ENCODE measurements at regions not wholly inside any gene's neighbourhood (a gene's known extent, or its start where the extent isn't known, plus 50 kb on each side); places are given as distances from the start of the nearest gene placed in this dataset.

DNA sequence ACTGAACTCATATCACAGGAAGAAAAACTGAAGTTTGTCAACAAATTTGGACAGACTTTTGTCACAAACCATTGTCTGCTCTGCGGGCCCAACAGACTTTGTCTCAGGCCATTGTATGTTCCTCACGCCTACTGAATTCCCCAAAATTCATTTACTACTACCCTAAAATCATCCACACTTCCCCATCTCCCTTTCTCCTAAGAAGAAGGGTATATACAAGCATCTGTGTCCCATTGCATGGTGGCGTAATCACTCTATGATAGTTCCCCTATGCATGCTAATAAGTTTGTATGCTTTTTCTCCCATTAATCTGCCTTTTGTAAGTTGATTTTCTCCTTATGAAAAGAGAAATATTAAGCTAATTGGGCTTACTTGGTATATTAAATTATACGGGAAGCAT lies 54.9 kb upstream of the ATF3 start:
- Histone ChIP-seq H3K36me3 (no peaks in the 10 kb centered on the region), H3K27me3 (no peaks in the 10 kb centered on the region), H3K4me1 (ENCODE audit: low read depth) (no peaks in the 10 kb centered on the region), H3K4me3 (no peak overlapping the region), H3K9me3 (ENCODE audit: low read depth) (no peaks in the 10 kb centered on the region), H3K27ac (no peak overlapping the region)
- TF ChIP-seq, protein P1, sequence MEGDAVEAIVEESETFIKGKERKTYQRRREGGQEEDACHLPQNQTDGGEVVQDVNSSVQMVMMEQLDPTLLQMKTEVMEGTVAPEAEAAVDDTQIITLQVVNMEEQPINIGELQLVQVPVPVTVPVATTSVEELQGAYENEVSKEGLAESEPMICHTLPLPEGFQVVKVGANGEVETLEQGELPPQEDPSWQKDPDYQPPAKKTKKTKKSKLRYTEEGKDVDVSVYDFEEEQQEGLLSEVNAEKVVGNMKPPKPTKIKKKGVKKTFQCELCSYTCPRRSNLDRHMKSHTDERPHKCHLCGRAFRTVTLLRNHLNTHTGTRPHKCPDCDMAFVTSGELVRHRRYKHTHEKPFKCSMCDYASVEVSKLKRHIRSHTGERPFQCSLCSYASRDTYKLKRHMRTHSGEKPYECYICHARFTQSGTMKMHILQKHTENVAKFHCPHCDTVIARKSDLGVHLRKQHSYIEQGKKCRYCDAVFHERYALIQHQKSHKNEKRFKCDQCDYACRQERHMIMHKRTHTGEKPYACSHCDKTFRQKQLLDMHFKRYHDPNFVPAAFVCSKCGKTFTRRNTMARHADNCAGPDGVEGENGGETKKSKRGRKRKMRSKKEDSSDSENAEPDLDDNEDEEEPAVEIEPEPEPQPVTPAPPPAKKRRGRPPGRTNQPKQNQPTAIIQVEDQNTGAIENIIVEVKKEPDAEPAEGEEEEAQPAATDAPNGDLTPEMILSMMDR (IDR thresholded peaks at IDR 0.05; ENCODE audit: low read depth, low read length) = no peak
- DNase-seq (ENCODE audit: low read depth in 1 of 2, low spot score in 1 of 2) = no peak

DNA sequence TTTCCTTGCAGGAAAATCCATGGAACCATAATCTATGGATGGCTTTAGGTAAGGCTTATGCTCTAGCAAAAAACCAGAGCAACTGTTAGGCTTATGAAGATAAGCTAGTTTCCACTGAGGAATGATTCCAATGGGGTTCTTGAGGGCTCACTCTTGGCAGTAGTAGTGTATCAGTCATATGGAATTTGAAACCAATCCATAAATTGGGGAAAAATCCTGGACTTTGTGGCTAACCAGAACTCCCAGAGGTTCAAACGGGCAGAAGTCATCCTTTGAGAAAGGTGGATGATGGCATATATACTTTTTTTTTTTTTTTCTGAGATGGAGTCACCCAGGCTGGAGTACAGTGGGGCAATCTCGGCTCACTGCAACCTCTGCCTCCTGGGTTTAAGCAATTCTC lies 54.2 kb upstream of the ATF3 start:
- TF ChIP-seq, protein P1 (IDR thresholded peaks at IDR 0.05; ENCODE audit: low read depth, low read length) = no peak
- no peak overlapping the region for H3K4me3 ChIP-seq
- no peak overlapping the region for H3K27ac ChIP-seq
- no peaks in the 10 kb centered on the region for H3K4me1 ChIP-seq (ENCODE audit: low read depth)
- DNase-seq (ENCODE audit: low read depth in 1 of 2, low spot score in 1 of 2) = no peak
- no peaks in the 10 kb centered on the region for H3K9me3 ChIP-seq (ENCODE audit: low read depth)
- no peaks in the 10 kb centered on the region for H3K27me3 ChIP-seq
- H3K36me3 ChIP-seq = no peaks in the 10 kb centered on the region

DNA sequence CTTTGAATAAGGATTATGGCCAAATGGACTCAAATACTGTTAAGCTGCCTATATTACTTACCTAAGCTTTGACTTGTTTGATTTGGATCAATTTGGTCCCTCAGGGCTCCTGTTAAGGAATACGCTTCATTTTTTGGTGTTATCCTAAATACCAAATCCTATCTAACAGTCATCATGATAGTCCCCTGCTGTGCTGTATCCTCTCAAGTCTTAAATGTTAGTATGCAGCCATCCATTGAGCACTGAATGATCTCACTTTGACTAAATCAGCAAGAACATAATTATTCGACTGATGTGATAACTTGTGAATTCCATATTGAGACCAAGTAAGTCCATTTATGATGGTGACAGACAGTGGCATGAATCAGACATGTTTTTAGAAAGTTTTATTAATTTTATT lies 53.1 kb upstream of the ATF3 start:
- H3K4me1 ChIP-seq (ENCODE audit: low read depth) = no peaks in the 10 kb centered on the region
- DNase-seq (ENCODE audit: low read depth in 1 of 2, low spot score in 1 of 2) = no peak
- no peak overlapping the region for H3K27ac ChIP-seq
- no peaks in the 10 kb centered on the region for H3K9me3 ChIP-seq (ENCODE audit: low read depth)
- no peak overlapping the region for H3K4me3 ChIP-seq
- no peaks in the 10 kb centered on the region for H3K27me3 ChIP-seq
- no peaks in the 10 kb centered on the region for H3K36me3 ChIP-seq
- TF ChIP-seq, protein P1 (IDR thresholded peaks at IDR 0.05; ENCODE audit: low read depth, low read length) = no peak

DNA sequence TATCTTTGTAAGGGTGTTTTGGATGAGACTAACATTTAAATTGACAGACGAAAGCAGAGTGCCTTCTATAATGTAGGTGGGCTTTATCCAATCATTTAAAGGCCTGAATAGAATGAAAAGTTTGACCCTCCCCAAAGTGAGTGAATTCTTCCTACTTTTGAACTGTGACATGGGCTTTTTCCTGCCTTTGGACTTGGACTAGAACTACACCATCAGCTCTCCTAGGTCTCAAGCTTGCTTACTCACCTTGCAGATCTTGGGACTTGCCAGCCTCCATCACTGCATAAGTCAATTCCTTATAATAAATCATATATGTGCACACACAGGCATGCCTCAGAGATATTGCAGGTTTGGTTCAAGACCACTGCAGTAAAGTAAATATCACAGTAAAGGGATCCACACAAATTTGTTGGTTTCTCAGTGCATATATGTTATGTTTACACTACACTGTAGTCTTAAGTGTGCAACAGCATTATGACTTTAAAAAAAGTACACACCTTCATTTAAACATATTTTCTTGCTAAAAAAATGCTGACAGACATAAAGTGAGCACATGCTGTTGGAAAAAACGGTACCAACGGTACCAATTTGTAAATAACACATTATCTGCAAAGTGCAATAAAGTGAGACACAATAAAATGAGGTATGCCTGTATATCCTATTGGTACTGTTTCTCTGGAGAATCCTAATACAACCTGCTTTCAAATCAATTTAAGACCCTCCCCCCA lies 51.6 kb upstream of the ATF3 start:
- H3K9me3 ChIP-seq (ENCODE audit: low read depth) = no peaks in the 10 kb centered on the region
- no peak overlapping the region for H3K4me3 ChIP-seq

DNA sequence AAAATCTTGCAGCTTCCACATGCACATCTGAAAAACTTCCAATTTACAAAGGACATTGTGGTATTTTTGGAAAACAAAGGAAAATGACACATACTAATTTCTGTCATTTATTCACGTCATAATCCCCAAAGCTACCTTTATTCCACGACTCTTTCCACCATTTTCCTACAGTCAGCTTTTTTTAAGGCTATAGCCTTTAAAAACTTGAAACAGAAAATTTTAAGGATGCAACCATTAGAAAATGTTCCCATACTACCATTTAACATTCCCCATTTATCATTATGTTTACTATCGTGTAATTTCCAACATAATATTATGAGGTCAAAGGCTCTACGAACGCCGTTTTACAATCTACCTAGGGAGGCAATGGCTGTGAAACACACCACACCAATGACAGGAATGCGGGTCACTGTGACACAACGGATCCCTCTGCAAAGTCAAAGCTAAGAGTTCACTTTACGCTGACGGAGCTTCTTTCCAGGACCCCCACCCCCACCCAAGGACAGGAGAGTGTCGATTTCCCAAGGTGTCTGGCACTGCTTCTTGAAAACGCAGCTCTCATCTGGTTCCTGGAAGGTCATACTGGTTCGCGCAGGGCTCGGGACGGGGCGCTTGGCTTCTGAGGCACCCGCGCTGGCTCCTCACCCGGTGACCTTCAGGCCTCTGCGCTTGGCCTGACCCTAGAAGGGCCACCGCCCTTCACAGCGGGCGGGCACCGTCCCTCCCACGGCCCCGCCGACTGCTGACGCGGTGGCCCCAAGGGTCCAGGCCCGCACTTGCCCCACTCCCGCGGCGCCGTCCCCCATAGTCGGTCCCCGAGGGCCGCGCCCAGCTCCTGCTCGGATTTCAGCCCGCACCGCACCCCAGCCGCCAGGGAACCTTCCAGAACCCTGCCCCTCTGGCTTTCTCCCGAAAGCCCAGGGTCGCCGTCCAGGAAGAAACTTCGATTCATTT lies 50.5 kb upstream of the ATF3 start:
- Histone ChIP-seq H3K27ac (peak overlapping the region; percentile 42), H3K4me3 (peak overlapping the region; percentile 37), H3K4me1 (ENCODE audit: low read depth) (no peaks in the 10 kb centered on the region), H3K9me3 (ENCODE audit: low read depth) (no peaks in the 10 kb centered on the region), H3K27me3 (no peaks in the 10 kb centered on the region), H3K36me3 (no peaks in the 10 kb centered on the region)
- peak; percentile 32 to 54 for DNase-seq (ENCODE audit: low read depth in 1 of 2, low spot score in 1 of 2)
- TF ChIP-seq, protein P1 (IDR thresholded peaks at IDR 0.05; ENCODE audit: low read depth, low read length) = no peak

More for the DNA sequence above, 51.6 kb upstream of the ATF3 start:
- Histone ChIP-seq H3K4me1 (ENCODE audit: low read depth) (no peaks in the 10 kb centered on the region), H3K36me3 (no peaks in the 10 kb centered on the region), H3K27me3 (no peaks in the 10 kb centered on the region), H3K27ac (no peak overlapping the region)
- no peak for DNase-seq (ENCODE audit: low read depth in 1 of 2, low spot score in 1 of 2)
- TF ChIP-seq, protein P1 (IDR thresholded peaks at IDR 0.05; ENCODE audit: low read depth, low read length) = no peak

Measured in cardiac muscle cell (in vitro differentiated cells and primary cell).